Gastroesophageal sphincter (tissue), 4 donors: ENCODE measurements at regions not wholly inside any gene's neighbourhood (a gene's known extent, or its start where the extent isn't known, plus 50 kb on each side); places are given as distances from the start of the nearest gene placed in this dataset.

Experiments
- ATAC-seq: fragments of 150-250 bp; one replicate; pipeline ENCODE4 v1.9.1; 2016; ENCODE audit warnings: mild to moderate bottlenecking, moderate library complexity
- H3K27ac ChIP-seq, 4 donors: fragments of 200-600 bp; sonication (generic) in 3 of 4; 1 replicate in 3 of 4; 2 replicates in 1 of 4; pipeline ENCODE4 v1.5.1; 2016 to 2019
- H3K27me3 ChIP-seq: fragments of 200-600 bp; sonication (generic); one replicate; pipeline ENCODE4 v1.5.1; 2019
- H3K36me3 ChIP-seq, 2 donors: fragments of 200-600 bp; sonication (generic); one replicate each; pipeline ENCODE4 v1.5.1; 2019; ENCODE audit warnings: control low read depth in 1 of 2
- H3K4me1 ChIP-seq, 3 donors: fragments of 200-600 bp; sonication (generic); 1 replicate in 2 of 3; 2 replicates in 1 of 3; pipeline ENCODE4 v1.5.1; 2016 to 2019; ENCODE audit warnings: control low read depth in 2 of 3
- H3K4me3 ChIP-seq, 2 donors: fragments of 200-600 bp; sonication (generic); one replicate each; pipeline ENCODE4 v1.5.1; 2019; ENCODE audit warnings: mild to moderate bottlenecking in 1 of 2, moderate library complexity in 1 of 2
- H3K9me3 ChIP-seq, 3 donors: fragments of 200-600 bp; sonication (generic); one replicate each; pipeline ENCODE4 v1.5.1; 2017 to 2019; ENCODE audit warnings: control low read depth in 2 of 3
- EP300 ChIP-seq: sonication (generic); formaldehyde crosslinking; IDR thresholded peaks from one replicate; pipeline ENCODE4 v1.6.1; 2017; ENCODE audit warnings: antibody characterized with exemption, mild to moderate bottlenecking
- POLR2A ChIP-seq, 2 donors: fragments of 450-650 bp; IDR thresholded peaks; one replicate each; pipeline ENCODE4 v1.6.1; 2017; ENCODE audit warnings: antibody characterized with exemption in 2 of 2, mild to moderate bottlenecking in 2 of 2, moderate library complexity in 1 of 2
- POLR2AphosphoS5 ChIP-seq: sonication (generic); formaldehyde crosslinking; IDR thresholded peaks from one replicate; pipeline ENCODE4 v1.6.1; 2017; ENCODE audit warnings: antibody characterized with exemption
- WGBS, 2 donors: methylation state at CpG; one replicate each; pipeline ENCODE4 v1.1.5; 2018; ENCODE audit warnings: low coverage in 1 of 2; 5-methylcytosine and 5-hydroxymethylcytosine counted together
- TF ChIP-seq, protein P1 (sequence below), 4 experiments: fragments of 200-600 bp in 2 of 4; fragments of 450-650 bp in 2 of 4; sonication (generic) in 1 of 4; IDR thresholded peaks; one replicate each; pipeline ENCODE4 v1.5.1; 2017 to 2019; ENCODE audit warnings: antibody characterized with exemption in 4 of 4, mild to moderate bottlenecking in 2 of 4, moderate library complexity in 2 of 4

DNA sequence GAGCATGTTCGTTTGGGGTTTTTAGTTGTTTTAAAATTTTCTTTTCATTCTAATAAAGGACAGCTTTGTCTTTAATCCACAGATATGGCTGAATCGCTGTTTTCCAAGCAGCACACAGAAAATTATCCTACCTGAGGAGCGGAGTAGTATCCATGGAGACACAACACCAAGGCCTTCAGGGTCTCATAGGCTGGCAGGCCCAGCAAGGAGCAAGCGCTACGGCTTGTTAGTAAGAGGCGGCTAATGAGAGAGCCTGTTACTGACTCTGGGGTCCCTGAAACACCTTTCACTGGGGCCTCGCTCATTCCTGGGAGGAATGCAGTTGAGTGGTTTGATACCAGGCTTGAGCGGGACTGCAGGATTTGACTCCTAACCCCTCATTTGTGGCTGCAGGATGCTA lies 303.8 kb upstream of the CDH4 start:
- no peak for ATAC-seq
- TF ChIP-seq POLR2A (IDR thresholded peaks at IDR 0.05) (no peak), POLR2AphosphoS5 (no peak), EP300 (no peak)
- TF ChIP-seq, protein P1, sequence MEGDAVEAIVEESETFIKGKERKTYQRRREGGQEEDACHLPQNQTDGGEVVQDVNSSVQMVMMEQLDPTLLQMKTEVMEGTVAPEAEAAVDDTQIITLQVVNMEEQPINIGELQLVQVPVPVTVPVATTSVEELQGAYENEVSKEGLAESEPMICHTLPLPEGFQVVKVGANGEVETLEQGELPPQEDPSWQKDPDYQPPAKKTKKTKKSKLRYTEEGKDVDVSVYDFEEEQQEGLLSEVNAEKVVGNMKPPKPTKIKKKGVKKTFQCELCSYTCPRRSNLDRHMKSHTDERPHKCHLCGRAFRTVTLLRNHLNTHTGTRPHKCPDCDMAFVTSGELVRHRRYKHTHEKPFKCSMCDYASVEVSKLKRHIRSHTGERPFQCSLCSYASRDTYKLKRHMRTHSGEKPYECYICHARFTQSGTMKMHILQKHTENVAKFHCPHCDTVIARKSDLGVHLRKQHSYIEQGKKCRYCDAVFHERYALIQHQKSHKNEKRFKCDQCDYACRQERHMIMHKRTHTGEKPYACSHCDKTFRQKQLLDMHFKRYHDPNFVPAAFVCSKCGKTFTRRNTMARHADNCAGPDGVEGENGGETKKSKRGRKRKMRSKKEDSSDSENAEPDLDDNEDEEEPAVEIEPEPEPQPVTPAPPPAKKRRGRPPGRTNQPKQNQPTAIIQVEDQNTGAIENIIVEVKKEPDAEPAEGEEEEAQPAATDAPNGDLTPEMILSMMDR (IDR thresholded peaks at IDR 0.05): no peak
- no peaks in the 10 kb centered on the region for H3K9me3 ChIP-seq
- no peak overlapping the region for H3K27ac ChIP-seq
- no peaks in the 10 kb centered on the region for H3K4me1 ChIP-seq
- WGBS, 2 donors: 65 to 74% methylated on average over 2 to 7 of the region's 8 CpGs
- H3K36me3 ChIP-seq: no peaks in the 10 kb centered on the region
- no peaks in the 10 kb centered on the region for H3K27me3 ChIP-seq
- H3K4me3 ChIP-seq: no peak overlapping the region

DNA sequence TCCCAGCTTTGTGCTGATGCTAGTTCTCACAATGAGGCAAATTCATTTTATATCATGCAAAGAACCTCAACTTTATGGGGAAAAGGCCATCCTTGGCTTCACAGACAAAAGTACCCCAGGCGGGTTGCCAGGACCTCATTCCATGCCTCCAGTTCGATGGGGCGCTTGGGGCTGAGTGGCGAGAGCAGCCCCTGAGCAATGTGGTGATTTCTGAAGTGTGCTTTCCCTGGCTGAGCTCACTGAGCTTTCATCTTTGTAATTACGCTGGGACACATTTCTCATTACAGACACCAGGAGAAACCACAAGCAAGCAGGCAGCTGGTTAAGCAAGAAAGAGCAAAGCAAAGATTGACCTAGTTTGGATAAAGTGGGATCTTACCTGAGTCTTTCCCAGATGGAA lies 301.5 kb upstream of the CDH4 start:
- no peaks in the 10 kb centered on the region for H3K36me3 ChIP-seq
- H3K4me3 ChIP-seq: no peak overlapping the region
- no peak for ATAC-seq
- H3K27ac ChIP-seq: no peak overlapping the region
- no peaks in the 10 kb centered on the region for H3K27me3 ChIP-seq
- TF ChIP-seq POLR2AphosphoS5: no peak
- TF ChIP-seq EP300: no peak
- no peak for TF ChIP-seq POLR2A (IDR thresholded peaks at IDR 0.05)
- TF ChIP-seq, protein P1 (IDR thresholded peaks at IDR 0.05): no peak
- H3K4me1 ChIP-seq: peaks cover 0 to 5% (median 0%) of the 10 kb centered on the region in 3 donors
- no peaks in the 10 kb centered on the region for H3K9me3 ChIP-seq
- WGBS, 2 donors: 64 to 74% methylated on average over 5 of the region's 5 CpGs

DNA sequence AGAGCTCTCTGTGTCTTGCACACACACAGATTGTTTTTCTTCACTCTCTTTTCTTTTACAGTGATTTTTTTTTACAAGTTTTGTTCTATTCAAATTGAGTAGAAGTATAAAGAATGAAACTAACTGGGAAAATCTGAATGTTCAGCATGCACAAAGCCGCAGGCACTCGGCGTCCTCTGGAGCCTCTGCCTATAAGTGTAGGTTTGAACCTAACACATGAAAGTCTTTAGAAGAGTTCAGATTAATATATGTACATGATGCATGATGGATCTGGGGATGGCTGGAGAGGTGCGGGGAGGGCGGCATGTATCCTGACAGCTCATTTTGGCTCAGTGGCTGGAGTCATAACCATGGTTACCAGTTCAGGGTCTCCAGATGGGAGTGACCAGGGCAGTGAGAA lies 301.1 kb upstream of the CDH4 start:
- no peak overlapping the region for H3K27ac ChIP-seq
- H3K4me3 ChIP-seq: no peak overlapping the region
- no peaks in the 10 kb centered on the region for H3K27me3 ChIP-seq
- peaks cover 0 to 9% (median 0%) of the 10 kb centered on the region in 3 donors for H3K4me1 ChIP-seq
- no peak for ATAC-seq
- H3K36me3 ChIP-seq: no peaks in the 10 kb centered on the region
- TF ChIP-seq, protein P1 (IDR thresholded peaks at IDR 0.05): no peak
- TF ChIP-seq POLR2AphosphoS5: no peak
- TF ChIP-seq POLR2A (IDR thresholded peaks at IDR 0.05): no peak
- TF ChIP-seq EP300: no peak
- WGBS, 2 donors: 81% methylated on average over 5 of the region's 5 CpGs
- H3K9me3 ChIP-seq: no peaks in the 10 kb centered on the region

DNA sequence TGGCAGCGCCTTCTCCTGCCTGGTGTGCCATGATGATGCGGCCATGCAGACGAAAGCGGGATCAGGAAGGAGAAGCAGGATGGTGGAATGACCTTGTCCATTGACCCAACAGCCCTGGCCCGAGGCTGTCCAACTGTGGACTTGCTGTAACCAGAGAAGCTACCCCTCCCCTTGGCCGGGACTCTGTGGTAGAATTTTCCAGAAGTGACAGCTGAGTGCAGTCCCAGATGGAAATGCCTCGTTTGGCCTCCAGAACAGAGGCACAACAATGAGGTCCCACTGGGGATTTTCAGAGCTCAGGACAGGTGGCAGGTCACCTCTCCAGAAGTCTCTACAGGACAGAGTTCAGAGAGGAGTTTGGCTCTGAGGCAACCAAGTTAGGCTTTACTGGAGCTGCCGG lies 299.2 kb upstream of the CDH4 start:
- H3K9me3 ChIP-seq: no peaks in the 10 kb centered on the region
- no peak for TF ChIP-seq POLR2A (IDR thresholded peaks at IDR 0.05)
- no peak for TF ChIP-seq POLR2AphosphoS5
- TF ChIP-seq, protein P1 (IDR thresholded peaks at IDR 0.05): no peak
- no peak for TF ChIP-seq EP300
- no peak overlapping the region for H3K27ac ChIP-seq
- no peak overlapping the region for H3K4me3 ChIP-seq
- H3K4me1 ChIP-seq: peaks cover 0 to 12% (median 0%) of the 10 kb centered on the region in 3 donors
- ATAC-seq: no peak
- WGBS, 2 donors: 75 to 100% methylated on average over 1 to 8 of the region's 8 CpGs
- H3K27me3 ChIP-seq: no peaks in the 10 kb centered on the region
- H3K36me3 ChIP-seq: no peaks in the 10 kb centered on the region

DNA sequence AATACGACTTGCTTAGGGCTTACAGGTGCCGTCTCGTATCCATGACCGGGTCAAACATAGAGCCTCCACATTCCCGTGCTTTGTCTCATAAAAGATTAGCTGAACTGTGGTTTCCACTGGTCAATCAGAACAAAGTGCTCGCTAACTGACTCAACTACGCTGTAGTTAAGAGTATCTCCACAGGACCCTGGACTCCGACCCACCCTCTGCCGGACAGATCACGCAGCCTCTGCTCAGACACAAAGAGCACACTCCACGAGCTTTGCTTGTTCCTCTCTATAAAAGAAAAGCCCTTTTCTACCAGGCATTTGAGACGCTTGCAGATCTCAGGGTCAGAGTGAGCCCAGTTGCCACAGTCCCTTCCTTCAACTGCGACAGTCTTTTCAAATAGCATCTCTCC lies 298.7 kb upstream of the CDH4 start:
- no peaks in the 10 kb centered on the region for H3K9me3 ChIP-seq
- H3K4me1 ChIP-seq: peaks cover 0 to 12% (median 0%) of the 10 kb centered on the region in 3 donors
- WGBS, 2 donors: 81 to 91% methylated on average over 9 to 13 of the region's 13 CpGs
- no peak overlapping the region for H3K27ac ChIP-seq
- no peak for ATAC-seq
- no peaks in the 10 kb centered on the region for H3K27me3 ChIP-seq
- H3K4me3 ChIP-seq: no peak overlapping the region
- no peaks in the 10 kb centered on the region for H3K36me3 ChIP-seq
- TF ChIP-seq POLR2AphosphoS5: no peak
- TF ChIP-seq, protein P1 (IDR thresholded peaks at IDR 0.05): no peak
- TF ChIP-seq POLR2A (IDR thresholded peaks at IDR 0.05): no peak
